ENCODE measurements at regions not wholly inside any gene's neighbourhood (a gene's known extent, or its start where the extent isn't known, plus 50 kb on each side); places are given as distances from the start of the nearest gene placed in this dataset.

GRCh38 chr6:14444295-14444972 is 326.9 kb downstream of the CD83 start:
- no peak for DNase-seq

GRCh38 chr6:14447240-14447639 is 329.7 kb downstream of the CD83 start:
- no peak for DNase-seq

GRCh38 chr6:14448246-14448645 is 330.7 kb downstream of the CD83 start:
- no peak for DNase-seq

GRCh38 chr6:14450133-14450504 is 332.5 kb downstream of the CD83 start:
- no peak for DNase-seq

GRCh38 chr6:14450578-14450977 is 333.0 kb downstream of the CD83 start:
- no peak for DNase-seq

GRCh38 chr6:14451594-14452374 is 334.2 kb downstream of the CD83 start:
- no peak for DNase-seq

- no peak for DNase-seq
Measured at GRCh38 chr6:14452567-14453527, 335.3 kb downstream of the CD83 start.

GRCh38 chr6:14453712-14454472 is 336.3 kb downstream of the CD83 start:
- no peak for DNase-seq

GRCh38 chr6:14454473-14454775 is 336.9 kb downstream of the CD83 start:
- DNase-seq = no peak

GRCh38 chr6:14455427-14455826 is 337.9 kb downstream of the CD83 start:
- no peak for DNase-seq

- DNase-seq = no peak
Measured at GRCh38 chr6:14455876-14456648, 338.5 kb downstream of the CD83 start.

GRCh38 chr6:14456941-14457340 is 339.4 kb downstream of the CD83 start:
- no peak for DNase-seq

- peak; percentile 57 for DNase-seq
Measured at GRCh38 chr6:14458669-14459266, 341.2 kb downstream of the CD83 start.

GRCh38 chr6:14459315-14459714 is 341.7 kb downstream of the CD83 start:
- peak; percentile 33 for DNase-seq

- DNase-seq = no peak
Measured at GRCh38 chr6:14460556-14460955, 343.0 kb downstream of the CD83 start.

GRCh38 chr6:14462135-14462534 is 344.6 kb downstream of the CD83 start:
- no peak for DNase-seq

- no peak for DNase-seq
Measured at GRCh38 chr6:14462566-14462965, 345.0 kb downstream of the CD83 start.

- DNase-seq = no peak
Measured at GRCh38 chr6:14463110-14463509, 345.5 kb downstream of the CD83 start.

- peak; percentile 47 for DNase-seq
Measured at GRCh38 chr6:14464055-14464454, 346.5 kb downstream of the CD83 start.

GRCh38 chr6:14464716-14465115 is 347.1 kb downstream of the CD83 start:
- DNase-seq = no peak

GRCh38 chr6:14466278-14466677 is 348.7 kb downstream of the CD83 start:
- DNase-seq = no peak

- no peak for DNase-seq
Measured at GRCh38 chr6:14467591-14467990, 350.0 kb downstream of the CD83 start.
